H9 (cell line): ENCODE measurements at regions not wholly inside any gene's neighbourhood (a gene's known extent, or its start where the extent isn't known, plus 50 kb on each side); places are given as distances from the start of the nearest gene placed in this dataset.

Source experiments
- DNase-seq: peaks from one replicate; pipeline ENCODE4 v3.0.0-alpha.2; 2017
- H2AFZ ChIP-seq: one replicate; pipeline ENCODE4 v1.6.1; 2013; ENCODE audit warnings: mild to moderate bottlenecking, low read length, control low read depth, moderate library complexity
- H2AK5ac ChIP-seq: 2 replicates; pipeline ENCODE4 v1.6.1; 2013; ENCODE audit warnings: low read length, control low read depth, mixed read lengths; ENCODE audit not compliant: insufficient read length
- H2BK120ac ChIP-seq: one replicate; pipeline ENCODE4 v1.6.1; 2013; ENCODE audit warnings: low read depth, mild to moderate bottlenecking, low read length, control low read depth, inconsistent platforms; ENCODE audit not compliant: poor library complexity, severe bottlenecking
- H2BK12ac ChIP-seq: 2 replicates; pipeline ENCODE4 v1.6.1; 2013; ENCODE audit warnings: low read length, control low read depth, mixed read lengths, low read depth; ENCODE audit not compliant: insufficient read length
- H2BK15ac ChIP-seq: 2 replicates; pipeline ENCODE4 v1.6.1; 2013; ENCODE audit warnings: low read depth, low read length, control low read depth
- H2BK20ac ChIP-seq: one replicate; pipeline ENCODE4 v1.6.1; 2013; ENCODE audit warnings: low read depth, mild to moderate bottlenecking, low read length, control low read depth, inconsistent platforms; ENCODE audit not compliant: poor library complexity, severe bottlenecking
- H2BK5ac ChIP-seq: 2 replicates; pipeline ENCODE4 v1.6.1; 2013; ENCODE audit warnings: low read length, control low read depth, mixed read lengths; ENCODE audit not compliant: insufficient read length
- H3K14ac ChIP-seq: 2 replicates; pipeline ENCODE4 v1.6.1; 2013; ENCODE audit warnings: low read length, control low read depth; ENCODE audit not compliant: insufficient read depth
- H3K18ac ChIP-seq: 2 replicates; pipeline ENCODE4 v1.6.1; 2013; ENCODE audit warnings: low read depth, mild to moderate bottlenecking, mixed read lengths, low read length, control low read depth; ENCODE audit not compliant: insufficient read length
- H3K23ac ChIP-seq: 2 replicates; pipeline ENCODE4 v1.6.1; 2013; ENCODE audit warnings: low read length, control low read depth, mixed read lengths, low read depth; ENCODE audit not compliant: insufficient read length
- H3K23me2 ChIP-seq: 2 replicates; pipeline ENCODE4 v1.6.1; 2013; ENCODE audit warnings: low read depth, mild to moderate bottlenecking, mixed read lengths, low read length, control low read depth; ENCODE audit not compliant: insufficient read length, poor library complexity, severe bottlenecking
- H3K27ac ChIP-seq: 2 replicates; pipeline ENCODE4 v1.5.1; 2013; ENCODE audit warnings: low read length, control low read depth, mixed read lengths, low read depth; ENCODE audit not compliant: insufficient read length
- H3K27me3 ChIP-seq: 2 replicates; pipeline ENCODE4 v1.6.1; 2013; ENCODE audit warnings: low read length, control low read depth, inconsistent platforms; ENCODE audit not compliant: insufficient read depth
- H3K4ac ChIP-seq: 2 replicates; pipeline ENCODE4 v1.6.1; 2013; ENCODE audit warnings: low read depth, mild to moderate bottlenecking, control low read depth, inconsistent platforms, low read length, moderate library complexity
- H3K4me1 ChIP-seq: 2 replicates; pipeline ENCODE4 v1.6.1; 2013; ENCODE audit warnings: low read length, control low read depth, inconsistent platforms; ENCODE audit not compliant: insufficient read depth
- H3K4me2 ChIP-seq: 2 replicates; pipeline ENCODE4 v1.6.1; 2013; ENCODE audit warnings: low read length, control low read depth, mixed read lengths; ENCODE audit not compliant: insufficient read length, insufficient read depth
- H3K56ac ChIP-seq: 2 replicates; pipeline ENCODE4 v1.6.1; 2013; ENCODE audit warnings: low read depth, mild to moderate bottlenecking, mixed read lengths, low read length, control low read depth; ENCODE audit not compliant: insufficient read length
- H3K79me1 ChIP-seq: 2 replicates; pipeline ENCODE4 v1.6.1; 2013; ENCODE audit warnings: low read depth, mild to moderate bottlenecking, moderate library complexity, low read length, control low read depth, inconsistent platforms; ENCODE audit not compliant: insufficient read depth, poor library complexity, severe bottlenecking
- H3K79me2 ChIP-seq: 2 replicates; pipeline ENCODE4 v1.6.1; 2013; ENCODE audit warnings: low read length, control low read depth, inconsistent platforms; ENCODE audit not compliant: insufficient read depth
- H3K9ac ChIP-seq: 2 replicates; pipeline ENCODE4 v1.6.1; 2013; ENCODE audit warnings: low read length, control low read depth, mixed read lengths; ENCODE audit not compliant: insufficient read length; ENCODE audit errors: extremely low read depth
- H3K9me3 ChIP-seq: one replicate; pipeline ENCODE4 v1.6.1; 2013; ENCODE audit warnings: low read depth, low read length, inconsistent platforms; ENCODE audit not compliant: control insufficient read depth
- H3T11ph ChIP-seq: one replicate; pipeline ENCODE4 v1.6.1; 2013; ENCODE audit warnings: mild to moderate bottlenecking, low read length, control low read depth, inconsistent platforms
- H4K20me1 ChIP-seq: one replicate; pipeline ENCODE4 v1.6.1; 2013; ENCODE audit not compliant: control insufficient read depth, insufficient read length, insufficient read depth
- H4K5ac ChIP-seq: 2 replicates; pipeline ENCODE4 v1.6.1; 2013; ENCODE audit warnings: low read depth, mild to moderate bottlenecking, mixed read lengths, low read length, control low read depth; ENCODE audit not compliant: insufficient read length
- H4K8ac ChIP-seq: replicated peaks from 2 replicates; pipeline ENCODE4 v1.6.1; 2013; ENCODE audit warnings: low read length, control low read depth, mixed read lengths, low read depth; ENCODE audit not compliant: insufficient read length
- H4K91ac ChIP-seq: 2 replicates; pipeline ENCODE4 v1.6.1; 2013; ENCODE audit warnings: low read depth, mild to moderate bottlenecking, moderate library complexity, mixed read lengths, low read length, control low read depth; ENCODE audit not compliant: insufficient read length
- H3K27ac Mint-ChIP-seq, 3 experiments: 2 replicates in 2 of 3; 3 replicates in 1 of 3; pipeline ENCODE4 v1.8.0; 2020 to 2021; ENCODE audit warnings: mixed read lengths in 3 of 3, mild to moderate bottlenecking in 1 of 3, moderate library complexity in 1 of 3
- H3K27me3 Mint-ChIP-seq: 2 replicates; pipeline ENCODE4 v1.8.0; 2021; ENCODE audit warnings: low read depth, mild to moderate bottlenecking, moderate library complexity, mixed read lengths
- H3K36me3 Mint-ChIP-seq, 3 experiments: 2 replicates in 2 of 3; 3 replicates in 1 of 3; pipeline ENCODE4 v1.8.0; 2020 to 2021; ENCODE audit warnings: low read depth in 3 of 3, mixed read lengths in 3 of 3; ENCODE audit not compliant: insufficient read depth in 1 of 3
- H3K4me1 Mint-ChIP-seq, 2 experiments: 2 replicates each; pipeline ENCODE4 v1.8.0; 2020; ENCODE audit warnings: mixed read lengths in 2 of 2
- H3K4me3 Mint-ChIP-seq, 2 experiments: 2 replicates in 1 of 2; 3 replicates in 1 of 2; pipeline ENCODE4 v1.8.0; 2020 to 2021; ENCODE audit warnings: mild to moderate bottlenecking in 2 of 2, mixed read lengths in 2 of 2, moderate library complexity in 1 of 2
- H3K9me3 Mint-ChIP-seq, 2 experiments: 2 replicates in 1 of 2; 3 replicates in 1 of 2; pipeline ENCODE4 v1.8.0; 2020; ENCODE audit warnings: mild to moderate bottlenecking in 2 of 2, mixed read lengths in 2 of 2, moderate library complexity in 1 of 2
- CTCF ChIP-seq: fragments of 200-600 bp; sonication (generic); conservative IDR thresholded peaks from 3 replicates; pipeline ENCODE4 v1.8.0; 2021; ENCODE audit warnings: antibody characterized with exemption, mild to moderate bottlenecking
- WGBS: extraction: QIAGEN DNeasy Blood & Tissue Kit; methylation state at CpG from one replicate; pipeline ENCODE4 v1.1.7; 2013; ENCODE audit warnings: missing lambda C conversion rate, low lambda C conversion rate, mixed read lengths; ENCODE audit not compliant: insufficient read length; ENCODE audit errors: extremely low coverage; 5-methylcytosine and 5-hydroxymethylcytosine counted together

GRCh38 chr13:90995001-90995400 is 352.5 kb upstream of the MIR17HG start:
- Histone ChIP-seq H2AFZ (no peak overlapping the region), H3K9me3 (no peaks in the 10 kb centered on the region), H2AK5ac (no peak overlapping the region), H3K79me2 (no peaks in the 10 kb centered on the region), H2BK20ac (no peak overlapping the region), H3K56ac (no peak overlapping the region), H3K4ac (no peak overlapping the region), H4K91ac (no peak overlapping the region), H3K9ac (no peak overlapping the region), H3K18ac (no peak overlapping the region), H3K4me2 (no peak overlapping the region), H2BK15ac (no peak overlapping the region), H4K8ac (no peak overlapping the region), H3K79me1 (no peaks in the 10 kb centered on the region), H3K14ac (no peak overlapping the region), H2BK12ac (no peak overlapping the region), H2BK5ac (no peak overlapping the region), H4K20me1 (no peaks in the 10 kb centered on the region), H2BK120ac (no peak overlapping the region), H3K27me3 (no peaks in the 10 kb centered on the region), H3K23me2 (no peaks in the 10 kb centered on the region), H3K27ac (no peak overlapping the region), H3K4me1 (no peaks in the 10 kb centered on the region), H4K5ac (no peak overlapping the region), H3T11ph (no peak overlapping the region), H3K23ac (no peak overlapping the region)
- Mint-ChIP-seq H3K27ac (no peak overlapping the region), H3K36me3 (no peaks in the 10 kb centered on the region), H3K4me3 (no peak overlapping the region), H3K4me1 (0 out of 4 replicates have a peak, but pooled peaks cover 0 to 2% of the 10 kb centered on the region in 2 experiments), H3K9me3 (no peaks in the 10 kb centered on the region), H3K27me3 (no peaks in the 10 kb centered on the region)
- no peak for DNase-seq
- TF ChIP-seq CTCF: no peak
- WGBS: no CpG with 5 or more reads among the region's 3 CpGs
